ENCODE measurements at regions not wholly inside any gene's neighbourhood (a gene's known extent, or its start where the extent isn't known, plus 50 kb on each side); places are given as distances from the start of the nearest gene placed in this dataset.

DNA sequence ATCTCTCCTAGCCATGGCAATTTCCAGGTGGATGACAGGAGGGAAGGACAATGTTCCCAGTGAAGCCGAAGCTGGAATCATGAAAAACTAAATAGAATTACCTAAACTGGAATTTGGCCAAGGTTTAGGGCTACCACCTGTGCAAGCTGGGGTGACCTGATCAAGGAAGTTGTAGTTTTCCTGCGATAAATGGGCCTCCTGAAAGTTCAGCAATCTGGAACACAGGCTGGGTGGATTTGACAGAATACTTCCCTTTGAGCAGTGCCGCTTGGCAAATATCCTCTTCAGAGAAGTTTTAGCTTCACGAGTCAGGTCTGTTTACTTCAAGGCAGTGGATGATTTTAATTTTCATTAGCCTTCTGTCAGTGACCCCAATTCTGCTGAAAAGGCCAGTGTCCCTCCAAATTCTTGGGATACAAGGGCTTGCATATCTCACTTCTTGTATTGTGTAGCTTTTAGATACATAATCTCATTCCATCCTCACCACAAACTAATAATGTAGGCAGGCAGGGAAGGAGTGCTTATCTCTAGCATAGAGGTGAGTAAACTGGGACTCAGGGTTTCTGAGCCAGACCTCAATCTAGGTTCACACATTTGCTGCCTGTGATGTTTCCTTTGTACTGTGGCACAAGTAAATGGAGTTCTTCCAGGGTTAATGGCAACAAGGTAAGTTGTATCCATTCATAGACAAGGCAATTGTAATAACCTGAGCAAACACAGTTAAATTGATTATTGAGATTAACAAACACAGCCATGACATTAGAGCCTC lies 349.4 kb downstream of the NUF2 start:
- Histone ChIP-seq H3K4me3 (ENCODE audit: low read length) (no peak overlapping the region), H3K9me3 (ENCODE audit: insufficient read depth, low read depth, low read length) (no peaks in the 10 kb centered on the region; the same call in 1 of the 2 replicates), H3K4me1 (ENCODE audit: insufficient read depth, low read length) (no peaks in the 10 kb centered on the region), H3K36me3 (ENCODE audit: insufficient read depth, low read depth, low read length) (no peaks in the 10 kb centered on the region), H3K9ac (ENCODE audit: low read depth, low read length) (no peak overlapping the region), H3K27ac (ENCODE audit: low read length) (no peak overlapping the region), H3K27me3 (ENCODE audit: insufficient read depth, low read length) (no peaks in the 10 kb centered on the region)

- H3K27ac ChIP-seq (ENCODE audit: low read length) = no peak overlapping the region
- no peak overlapping the region for H3K4me3 ChIP-seq (ENCODE audit: low read length)
- H3K4me1 ChIP-seq (ENCODE audit: insufficient read depth, low read length) = no peaks in the 10 kb centered on the region
- no peaks in the 10 kb centered on the region; the same call in 1 of the 2 replicates for H3K9me3 ChIP-seq (ENCODE audit: insufficient read depth, low read depth, low read length)
- no peak overlapping the region for H3K9ac ChIP-seq (ENCODE audit: low read depth, low read length)
- H3K36me3 ChIP-seq (ENCODE audit: insufficient read depth, low read depth, low read length) = no peaks in the 10 kb centered on the region
- H3K27me3 ChIP-seq (ENCODE audit: insufficient read depth, low read length) = no peaks in the 10 kb centered on the region
These were observed 351.4 kb downstream of the NUF2 start for GRCh38 chr1:163672976-163673758.

GRCh38 chr1:163673759-163674151 lies 352.0 kb downstream of the NUF2 start:
- Histone ChIP-seq H3K9me3 (ENCODE audit: insufficient read depth, low read depth, low read length) (no peaks in the 10 kb centered on the region; the same call in 1 of the 2 replicates), H3K27me3 (ENCODE audit: insufficient read depth, low read length) (no peaks in the 10 kb centered on the region), H3K9ac (ENCODE audit: low read depth, low read length) (no peak overlapping the region), H3K27ac (ENCODE audit: low read length) (no peak overlapping the region), H3K4me3 (ENCODE audit: low read length) (no peak overlapping the region), H3K4me1 (ENCODE audit: insufficient read depth, low read length) (no peaks in the 10 kb centered on the region), H3K36me3 (ENCODE audit: insufficient read depth, low read depth, low read length) (no peaks in the 10 kb centered on the region)

GRCh38 chr1:163674236-163674635 lies 352.5 kb downstream of the NUF2 start:
- no peaks in the 10 kb centered on the region; the same call in 1 of the 2 replicates for H3K9me3 ChIP-seq (ENCODE audit: insufficient read depth, low read depth, low read length)
- no peak overlapping the region for H3K9ac ChIP-seq (ENCODE audit: low read depth, low read length)
- no peaks in the 10 kb centered on the region for H3K27me3 ChIP-seq (ENCODE audit: insufficient read depth, low read length)

DNA sequence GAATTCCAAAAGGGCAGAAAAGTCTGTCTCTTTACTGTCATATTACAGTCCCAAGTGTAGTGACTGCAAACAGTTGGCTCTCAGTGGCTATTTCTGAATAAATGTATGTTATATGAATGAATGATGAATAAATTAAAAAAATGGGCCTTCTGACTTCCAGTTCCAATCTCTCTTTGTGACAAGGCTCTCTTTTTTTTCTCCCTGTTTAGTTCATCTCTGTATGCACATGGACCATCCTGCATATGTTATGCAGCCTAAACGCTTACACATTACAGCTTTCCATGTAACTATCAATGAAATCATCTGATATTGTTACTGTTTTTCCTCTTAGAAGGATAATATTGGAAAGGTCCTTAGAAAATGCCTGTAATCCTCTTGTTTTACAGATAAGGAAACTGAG lies 363.0 kb downstream of the NUF2 start:
- no peaks in the 10 kb centered on the region for H3K36me3 ChIP-seq (ENCODE audit: insufficient read depth, low read depth, low read length)
- H3K9me3 ChIP-seq (ENCODE audit: insufficient read depth, low read depth, low read length) = peaks cover 15% of the 10 kb centered on the region; the same call in 1 of the 2 replicates
- no peak overlapping the region for H3K9ac ChIP-seq (ENCODE audit: low read depth, low read length)
- no peaks in the 10 kb centered on the region for H3K27me3 ChIP-seq (ENCODE audit: insufficient read depth, low read length)
- no peak overlapping the region for H3K4me3 ChIP-seq (ENCODE audit: low read length)
- H3K4me1 ChIP-seq (ENCODE audit: insufficient read depth, low read length) = no peaks in the 10 kb centered on the region
- no peak overlapping the region for H3K27ac ChIP-seq (ENCODE audit: low read length)

More at GRCh38 chr1:163674236-163674635, 352.5 kb downstream of the NUF2 start:
- Histone ChIP-seq H3K4me1 (ENCODE audit: insufficient read depth, low read length) (no peaks in the 10 kb centered on the region), H3K36me3 (ENCODE audit: insufficient read depth, low read depth, low read length) (no peaks in the 10 kb centered on the region), H3K4me3 (ENCODE audit: low read length) (no peak overlapping the region), H3K27ac (ENCODE audit: low read length) (no peak overlapping the region)

DNA sequence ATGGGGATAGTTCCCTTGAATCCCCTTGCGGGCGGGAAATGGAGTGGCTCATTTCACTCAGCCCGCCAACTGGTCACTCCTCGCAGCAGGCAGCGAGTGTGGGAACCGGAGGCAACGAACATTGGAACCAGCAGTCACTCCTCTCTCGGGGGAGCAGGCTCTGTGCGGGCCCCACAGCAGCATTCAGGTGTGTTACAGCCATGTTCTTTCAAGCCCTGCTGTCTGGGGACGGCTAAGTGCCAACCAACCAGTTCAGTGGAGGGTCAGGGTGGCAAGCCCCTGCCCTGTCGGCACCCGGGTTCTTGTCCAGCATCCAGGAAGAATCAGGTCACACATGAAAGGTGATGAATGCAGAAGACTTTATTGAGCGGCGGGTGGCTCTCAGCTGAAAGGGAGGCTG lies 370.5 kb downstream of the NUF2 start:
- no peaks in the 10 kb centered on the region for H3K4me1 ChIP-seq (ENCODE audit: insufficient read depth, low read length)
- H3K36me3 ChIP-seq (ENCODE audit: insufficient read depth, low read depth, low read length) = no peaks in the 10 kb centered on the region
- no peak overlapping the region for H3K9ac ChIP-seq (ENCODE audit: low read depth, low read length)
- H3K27ac ChIP-seq (ENCODE audit: low read length) = no peak overlapping the region
- no peaks in the 10 kb centered on the region for H3K9me3 ChIP-seq (ENCODE audit: insufficient read depth, low read depth, low read length)
- H3K4me3 ChIP-seq (ENCODE audit: low read length) = no peak overlapping the region
- H3K27me3 ChIP-seq (ENCODE audit: insufficient read depth, low read length) = no peaks in the 10 kb centered on the region

- Histone ChIP-seq H3K4me1 (ENCODE audit: insufficient read depth, low read length) (no peaks in the 10 kb centered on the region), H3K27me3 (ENCODE audit: insufficient read depth, low read length) (no peaks in the 10 kb centered on the region), H3K4me3 (ENCODE audit: low read length) (no peak overlapping the region)
These were observed 375.4 kb downstream of the NUF2 start for GRCh38 chr1:163697137-163697536.

DNA sequence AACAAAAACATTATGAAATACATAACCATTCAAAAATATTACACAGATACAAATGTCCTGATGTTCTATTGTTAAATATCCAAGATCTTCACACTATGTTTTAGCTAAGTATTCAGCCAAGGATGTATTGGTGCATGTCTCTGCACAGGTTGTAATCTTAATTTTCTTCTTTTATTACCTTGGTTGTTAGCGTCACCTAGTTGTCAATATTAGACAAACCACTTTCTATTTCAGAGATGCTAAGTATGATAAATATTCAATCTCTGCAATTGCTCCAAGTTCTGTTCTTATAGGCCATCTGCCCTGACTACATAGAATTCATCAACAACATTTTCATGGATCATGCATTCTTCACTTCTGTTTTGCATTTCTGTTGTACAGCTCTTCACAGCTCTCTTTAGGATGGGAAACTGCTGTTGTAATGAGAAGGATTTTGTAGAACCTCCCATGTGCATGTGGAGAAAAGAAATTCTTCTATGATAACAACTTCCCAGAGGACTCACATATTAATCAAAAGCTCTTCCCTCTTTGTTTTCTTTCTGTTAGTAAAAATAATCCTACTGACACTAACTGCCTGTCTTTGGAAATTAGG lies 380.1 kb downstream of the NUF2 start:
- Histone ChIP-seq H3K9ac (ENCODE audit: low read depth, low read length) (no peak overlapping the region), H3K4me3 (ENCODE audit: low read length) (no peak overlapping the region), H3K27ac (ENCODE audit: low read length) (no peak overlapping the region), H3K27me3 (ENCODE audit: insufficient read depth, low read length) (no peaks in the 10 kb centered on the region), H3K36me3 (ENCODE audit: insufficient read depth, low read depth, low read length) (no peaks in the 10 kb centered on the region), H3K4me1 (ENCODE audit: insufficient read depth, low read length) (no peaks in the 10 kb centered on the region), H3K9me3 (ENCODE audit: insufficient read depth, low read depth, low read length) (no peaks in the 10 kb centered on the region)

More at GRCh38 chr1:163697137-163697536, 375.4 kb downstream of the NUF2 start:
- Histone ChIP-seq H3K36me3 (ENCODE audit: insufficient read depth, low read depth, low read length) (no peaks in the 10 kb centered on the region), H3K27ac (ENCODE audit: low read length) (no peak overlapping the region), H3K9ac (ENCODE audit: low read depth, low read length) (no peak overlapping the region), H3K9me3 (ENCODE audit: insufficient read depth, low read depth, low read length) (no peaks in the 10 kb centered on the region)

DNA sequence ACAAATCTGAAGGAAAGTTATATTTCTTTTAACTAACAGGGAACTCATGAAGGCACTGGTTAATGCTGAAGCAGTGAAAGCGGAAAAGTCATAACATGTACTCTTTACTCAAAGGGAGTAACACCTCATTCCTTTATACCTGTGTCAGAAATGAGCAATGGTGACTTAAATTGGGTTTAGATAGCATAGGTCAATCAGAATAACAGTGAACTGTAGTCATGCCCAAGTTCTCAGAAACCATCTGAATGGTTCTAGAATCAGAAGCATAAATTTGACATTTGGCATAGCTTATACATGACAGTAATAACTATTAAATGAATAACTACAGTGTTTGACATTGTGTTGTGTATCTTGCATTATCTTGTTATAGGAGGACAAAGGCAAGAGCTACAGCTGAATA lies 382.0 kb downstream of the NUF2 start:
- no peaks in the 10 kb centered on the region for H3K9me3 ChIP-seq (ENCODE audit: insufficient read depth, low read depth, low read length)
- no peak overlapping the region for H3K27ac ChIP-seq (ENCODE audit: low read length)
- H3K4me3 ChIP-seq (ENCODE audit: low read length) = no peak overlapping the region

DNA sequence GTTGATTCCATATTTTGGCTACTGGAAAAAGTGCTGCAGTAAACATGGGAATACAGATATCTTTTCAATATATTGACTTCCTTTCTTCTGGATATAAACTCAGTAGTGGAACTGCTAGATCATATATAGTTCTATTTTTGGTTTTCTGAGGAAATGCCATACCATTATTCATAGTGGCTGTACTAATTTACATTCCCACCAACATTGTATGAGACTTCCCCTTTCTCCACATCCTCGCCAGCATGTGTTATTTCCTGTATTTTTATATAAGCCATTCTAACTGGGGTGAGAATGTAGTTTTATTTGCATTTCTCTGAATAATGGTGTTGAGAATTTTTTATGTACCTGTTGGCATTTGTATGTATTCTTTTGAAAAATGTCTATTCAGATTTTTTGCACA lies 385.2 kb downstream of the NUF2 start:
- H3K27me3 ChIP-seq (ENCODE audit: insufficient read depth, low read length) = no peaks in the 10 kb centered on the region
- H3K4me3 ChIP-seq (ENCODE audit: low read length) = no peak overlapping the region
- no peak overlapping the region for H3K27ac ChIP-seq (ENCODE audit: low read length)
- H3K4me1 ChIP-seq (ENCODE audit: insufficient read depth, low read length) = no peaks in the 10 kb centered on the region
- no peaks in the 10 kb centered on the region for H3K9me3 ChIP-seq (ENCODE audit: insufficient read depth, low read depth, low read length)
- H3K9ac ChIP-seq (ENCODE audit: low read depth, low read length) = no peak overlapping the region
- H3K36me3 ChIP-seq (ENCODE audit: insufficient read depth, low read depth, low read length) = no peaks in the 10 kb centered on the region

More for the DNA sequence above, 382.0 kb downstream of the NUF2 start:
- H3K36me3 ChIP-seq (ENCODE audit: insufficient read depth, low read depth, low read length) = no peaks in the 10 kb centered on the region
- no peaks in the 10 kb centered on the region for H3K4me1 ChIP-seq (ENCODE audit: insufficient read depth, low read length)
- no peak overlapping the region for H3K9ac ChIP-seq (ENCODE audit: low read depth, low read length)
- no peaks in the 10 kb centered on the region for H3K27me3 ChIP-seq (ENCODE audit: insufficient read depth, low read length)

DNA sequence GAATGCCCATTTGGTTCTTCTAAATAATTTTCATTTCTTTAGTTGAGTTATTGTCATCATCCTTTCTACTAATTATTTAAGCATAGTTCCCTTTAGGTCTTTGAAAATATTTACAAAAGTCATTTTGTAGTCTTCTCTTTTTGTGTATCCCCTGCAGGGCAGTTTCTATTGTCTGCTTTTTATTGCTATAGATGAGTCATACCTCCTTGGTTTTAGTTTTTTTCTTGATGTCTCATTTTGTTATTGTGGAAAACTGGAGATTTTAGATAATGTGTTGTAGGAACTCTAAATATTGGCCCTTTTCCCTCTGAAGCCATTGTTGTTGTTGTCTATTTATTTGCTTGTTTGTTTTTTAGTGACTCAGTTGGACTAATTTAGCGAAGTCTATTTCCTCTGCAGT lies 387.9 kb downstream of the NUF2 start:
- Histone ChIP-seq H3K27ac (ENCODE audit: low read length) (no peak overlapping the region), H3K4me3 (ENCODE audit: low read length) (no peak overlapping the region), H3K9me3 (ENCODE audit: insufficient read depth, low read depth, low read length) (no peaks in the 10 kb centered on the region), H3K9ac (ENCODE audit: low read depth, low read length) (no peak overlapping the region), H3K4me1 (ENCODE audit: insufficient read depth, low read length) (no peaks in the 10 kb centered on the region), H3K36me3 (ENCODE audit: insufficient read depth, low read depth, low read length) (no peaks in the 10 kb centered on the region), H3K27me3 (ENCODE audit: insufficient read depth, low read length) (no peaks in the 10 kb centered on the region)

All from iPS-20b (cell line).